Mammary epithelial cell (primary cell): ENCODE measurements at regions not wholly inside any gene's neighbourhood (a gene's known extent, or its start where the extent isn't known, plus 50 kb on each side); places are given as distances from the start of the nearest gene placed in this dataset.
"Not testable (repeated sequence)": the region's sequence is repeated elsewhere in the genome, so short reads cannot be mapped to it uniquely, and the experiment has no call there.

Experiments
- EZH2 ChIP-seq: IDR thresholded peaks from 2 replicates; pipeline ENCODE4 v1.6.1; 2012; ENCODE audit warnings: low read length, inconsistent platforms, borderline replicate concordance
- TF ChIP-seq, protein P1 (sequence below), 2 donors: IDR thresholded peaks in 1 of 2; conservative IDR thresholded peaks in 1 of 2; 2 replicates each; pipeline ENCODE4 v1.5.1; 2011 to 2012; ENCODE audit warnings: inconsistent platforms in 2 of 2, low read length in 2 of 2, mild to moderate bottlenecking in 2 of 2, control low read depth in 1 of 2, low read depth in 1 of 2; ENCODE audit not compliant: insufficient read depth in 1 of 2; ENCODE audit errors: extremely low read depth in 1 of 2

DNA sequence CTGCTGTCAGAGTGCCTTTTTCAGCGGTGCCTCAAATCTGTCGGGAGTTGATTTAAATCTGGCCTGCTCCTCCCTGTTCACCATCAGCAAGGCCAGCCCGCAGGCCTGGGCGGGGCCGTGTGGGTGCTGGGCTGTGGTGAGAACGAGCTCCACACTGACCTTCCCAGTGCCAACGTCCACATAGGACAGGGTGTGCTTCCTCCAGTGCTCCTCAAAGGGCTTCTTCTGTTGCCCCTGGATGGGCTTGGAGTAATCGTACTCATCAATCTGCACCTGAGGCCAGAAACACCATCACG is 50.2 kb upstream of the LPCAT1 start:
- TF ChIP-seq, protein P1, sequence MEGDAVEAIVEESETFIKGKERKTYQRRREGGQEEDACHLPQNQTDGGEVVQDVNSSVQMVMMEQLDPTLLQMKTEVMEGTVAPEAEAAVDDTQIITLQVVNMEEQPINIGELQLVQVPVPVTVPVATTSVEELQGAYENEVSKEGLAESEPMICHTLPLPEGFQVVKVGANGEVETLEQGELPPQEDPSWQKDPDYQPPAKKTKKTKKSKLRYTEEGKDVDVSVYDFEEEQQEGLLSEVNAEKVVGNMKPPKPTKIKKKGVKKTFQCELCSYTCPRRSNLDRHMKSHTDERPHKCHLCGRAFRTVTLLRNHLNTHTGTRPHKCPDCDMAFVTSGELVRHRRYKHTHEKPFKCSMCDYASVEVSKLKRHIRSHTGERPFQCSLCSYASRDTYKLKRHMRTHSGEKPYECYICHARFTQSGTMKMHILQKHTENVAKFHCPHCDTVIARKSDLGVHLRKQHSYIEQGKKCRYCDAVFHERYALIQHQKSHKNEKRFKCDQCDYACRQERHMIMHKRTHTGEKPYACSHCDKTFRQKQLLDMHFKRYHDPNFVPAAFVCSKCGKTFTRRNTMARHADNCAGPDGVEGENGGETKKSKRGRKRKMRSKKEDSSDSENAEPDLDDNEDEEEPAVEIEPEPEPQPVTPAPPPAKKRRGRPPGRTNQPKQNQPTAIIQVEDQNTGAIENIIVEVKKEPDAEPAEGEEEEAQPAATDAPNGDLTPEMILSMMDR (conservative IDR thresholded peaks at IDR 0.05 in 1 of 2, IDR thresholded peaks at IDR 0.05 in 1 of 2; ENCODE audit: extremely low read depth in 1 of 2, insufficient read depth in 1 of 2, low read depth in 1 of 2, low read length in 2 of 2): not testable (repeated sequence)
- TF ChIP-seq EZH2: not testable (repeated sequence)
